Panc1 (cell line): ENCODE measurements at regions not wholly inside any gene's neighbourhood (a gene's known extent, or its start where the extent isn't known, plus 50 kb on each side); places are given as distances from the start of the nearest gene placed in this dataset.

Experiments used
- ATAC-seq: fragments of 200-7000 bp; cut with Tn5 transposase; 2 replicates; pipeline ENCODE4 v1.9.1; 2020; ENCODE audit warnings: mild to moderate bottlenecking, moderate library complexity
- BruUV-seq: library from RNA; stranded (reverse); fragments of 400-500 nt; replicated peaks from 2 replicates; lab custom pipeline; 2021; lab: Mats Ljungman, UMichigan
- CTCF ChIA-PET: fragments of 300-600 bp; sonication (Branson Sonifier 250); formaldehyde crosslinking; loops from one replicate; lab custom pipeline; 2022; ENCODE audit warnings: antibody characterized with exemption; lab: Charles Lee
- POLR2A ChIA-PET: fragments of 300-600 bp; sonication (Branson Sonifier 250); formaldehyde crosslinking; loops from one replicate; lab custom pipeline; 2022; ENCODE audit warnings: antibody characterized with exemption; lab: Charles Lee
- DNase-seq: peaks from one replicate; pipeline ENCODE4 v3.0.0-alpha.2; 2010; ENCODE audit warnings: low read depth, low spot score
- H3K27ac ChIP-seq: 2 replicates; pipeline ENCODE4 v1.5.1; 2011; ENCODE audit warnings: mild to moderate bottlenecking, low read length, inconsistent platforms
- H3K27me3 ChIP-seq: fragments of 200-500 bp; sonication (Bioruptor generic); 2 replicates; pipeline ENCODE4 v1.6.0; 2014; ENCODE audit warnings: low read length, inconsistent platforms; ENCODE audit not compliant: control insufficient read depth, insufficient read depth
- H3K36me3 ChIP-seq: fragments of 200-500 bp; sonication (Bioruptor generic); 2 replicates; pipeline ENCODE4 v1.5.1; 2014; ENCODE audit warnings: inconsistent platforms, mild to moderate bottlenecking, low read length, moderate library complexity; ENCODE audit not compliant: control insufficient read depth, insufficient read depth
- H3K4me1 ChIP-seq: 2 replicates; pipeline ENCODE4 v1.5.1; 2011; ENCODE audit warnings: inconsistent platforms, mild to moderate bottlenecking, low read length, moderate library complexity; ENCODE audit not compliant: control insufficient read depth, insufficient read depth
- H3K4me3 ChIP-seq, 2 experiments: 2 replicates each; pipeline ENCODE4 v1.5.1; 2011 to 2012; ENCODE audit warnings: low read depth in 2 of 2, low read length in 2 of 2, mild to moderate bottlenecking in 2 of 2, inconsistent platforms in 1 of 2, moderate library complexity in 1 of 2
- H3K9me3 ChIP-seq: fragments of 200-500 bp; sonication (Bioruptor generic); 2 replicates; pipeline ENCODE4 v1.5.1; 2014; ENCODE audit warnings: low read depth, mild to moderate bottlenecking, inconsistent platforms, low read length, moderate library complexity; ENCODE audit not compliant: control insufficient read depth, insufficient read depth
- POLR2AphosphoS5 ChIP-seq: IDR thresholded peaks from 2 replicates; pipeline ENCODE4 v1.6.1; 2012; ENCODE audit warnings: mild to moderate bottlenecking, low read depth, low read length, moderate library complexity
- SIN3A ChIP-seq: IDR thresholded peaks from 2 replicates; pipeline ENCODE4 v1.6.1; 2012; ENCODE audit warnings: low read depth, mild to moderate bottlenecking, low read length, moderate library complexity, borderline replicate concordance; ENCODE audit not compliant: insufficient read depth
- TCF7L2 ChIP-seq: IDR thresholded peaks from 2 replicates; pipeline ENCODE4 v1.6.1; 2011; ENCODE audit warnings: mild to moderate bottlenecking, low read depth, low read length, inconsistent platforms
- in situ Hi-C: cut with HindIII; loops from 2 replicates; pipeline ENCODE4 v1.10.0; 2016; ENCODE audit warnings: low sequenced_read_pairs, low pct_unique_long_range_greater_than_20kb
- intact Hi-C: fragments of 100-400 bp; cut with micrococcal nuclease; formaldehyde crosslinking; loops from one replicate; pipeline ENCODE4 v1.10.0; 2022; ENCODE audit not compliant: unreplicated experiment
- TF ChIP-seq, protein P1 (sequence below), 2 experiments: IDR thresholded peaks; 2 replicates each; pipeline ENCODE4 v1.6.1; 2011 to 2012; ENCODE audit warnings: low read depth in 2 of 2, control low read depth in 1 of 2, low read length in 1 of 2, mild to moderate bottlenecking in 1 of 2, moderate library complexity in 1 of 2; ENCODE audit not compliant: insufficient read depth in 1 of 2
- TF ChIP-seq, protein P2 (sequence below): fragments of 450-650 bp; IDR thresholded peaks from 2 replicates; pipeline ENCODE4 v1.5.1; 2017; ENCODE audit warnings: mild to moderate bottlenecking

DNA sequence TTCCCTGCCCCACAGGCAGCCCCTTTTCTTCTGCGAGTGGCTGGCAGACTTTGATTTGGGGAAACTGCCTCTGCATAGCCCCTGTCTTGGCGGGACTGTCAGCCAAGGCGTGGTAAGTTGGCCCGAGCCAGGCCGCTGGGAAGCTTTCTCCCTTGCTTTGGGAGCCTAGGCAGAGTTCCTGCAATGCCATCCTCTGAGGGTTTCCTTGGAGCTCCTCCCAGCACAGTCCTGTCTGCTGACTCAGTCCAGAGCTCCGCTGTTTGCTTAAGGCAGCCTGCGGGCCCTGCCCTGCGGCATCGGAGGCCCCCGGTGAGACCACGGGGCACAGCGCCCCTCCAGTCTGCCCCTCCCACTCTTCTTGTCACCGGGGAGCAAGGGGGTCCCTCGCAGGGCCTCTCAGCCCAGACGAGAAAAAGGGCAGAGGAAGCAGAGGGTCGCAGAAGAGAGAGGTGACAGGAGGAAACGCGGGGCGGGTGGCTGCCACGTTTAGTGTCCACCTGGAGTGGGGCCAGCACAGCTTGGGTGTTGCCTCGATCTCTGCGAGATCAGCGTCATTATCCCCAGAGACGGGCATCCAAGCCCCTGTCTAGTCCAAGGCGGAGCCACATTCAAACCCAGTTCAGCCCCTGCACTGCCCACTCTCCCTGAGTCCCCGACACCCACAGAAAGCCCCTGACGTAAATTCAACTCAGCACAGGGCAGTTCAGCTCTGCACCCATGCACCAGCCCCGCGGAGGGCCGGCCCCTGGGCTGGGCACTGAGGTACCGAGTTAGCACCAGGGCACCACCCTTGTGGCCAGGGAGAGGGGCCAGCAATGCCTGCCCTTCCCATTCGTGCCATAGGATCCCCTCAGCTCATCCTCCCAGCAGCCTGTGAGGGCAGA is 59.0 kb upstream of the CHST15 start:
- in situ Hi-C loops = no loop called here
- intact Hi-C loops = loop anchor here (5.0 kb wide), 1 partner anchor 45 kb away; no protein-coding TSS in a partner anchor

DNA sequence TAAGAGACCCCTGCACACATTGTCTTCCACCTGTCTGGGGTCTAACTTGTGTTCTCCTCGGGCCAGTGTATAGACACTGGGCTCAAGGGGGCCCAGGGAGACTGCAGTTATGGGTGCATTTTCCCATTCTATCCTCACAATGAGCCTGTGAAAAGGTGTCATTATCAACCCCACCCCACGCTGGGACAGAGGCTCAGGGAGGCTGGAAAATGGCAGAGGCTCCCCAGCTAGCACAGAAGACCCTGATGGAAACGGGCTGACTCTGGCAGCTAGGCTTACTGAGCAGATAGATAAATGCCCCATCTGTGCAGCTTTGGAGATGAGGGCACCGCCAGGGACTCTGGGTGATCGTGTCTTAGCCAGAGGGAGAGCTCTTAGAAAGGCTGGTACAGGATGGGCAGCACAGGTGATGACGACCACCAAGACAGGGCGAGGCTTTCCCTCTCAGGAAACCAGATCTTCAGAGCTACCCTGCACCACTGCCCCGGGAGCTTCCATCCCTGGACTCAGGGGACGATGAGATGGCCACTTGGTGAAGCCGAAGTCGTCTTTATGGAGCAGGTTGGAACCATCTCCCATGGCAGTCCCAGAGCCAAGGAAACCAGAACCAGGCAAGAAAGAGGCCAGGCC is 58.2 kb upstream of the CHST15 start:
- peaks cover 46% of the 10 kb centered on the region for H3K4me1 ChIP-seq
- H3K27me3 ChIP-seq = no peaks in the 10 kb centered on the region
- no peaks in the 10 kb centered on the region for H3K36me3 ChIP-seq
- ChIA-PET CTCF (interaction anchor here (1.0 kb wide), 1 partner anchor 68 kb away, joined by 3 read pairs; no protein-coding TSS in a partner anchor), POLR2A (no interaction called here)
- peak overlapping the region in 1 of 2 experiments; percentile 50; a peak in 2 of 4 replicates for H3K4me3 ChIP-seq
- no peak for ATAC-seq
- intact Hi-C loops = loop anchor here (5.0 kb wide), 1 partner anchor 44 kb away; no protein-coding TSS in a partner anchor
- no peak for TF ChIP-seq TCF7L2
- no peak for TF ChIP-seq SIN3A
- TF ChIP-seq, protein P1, sequence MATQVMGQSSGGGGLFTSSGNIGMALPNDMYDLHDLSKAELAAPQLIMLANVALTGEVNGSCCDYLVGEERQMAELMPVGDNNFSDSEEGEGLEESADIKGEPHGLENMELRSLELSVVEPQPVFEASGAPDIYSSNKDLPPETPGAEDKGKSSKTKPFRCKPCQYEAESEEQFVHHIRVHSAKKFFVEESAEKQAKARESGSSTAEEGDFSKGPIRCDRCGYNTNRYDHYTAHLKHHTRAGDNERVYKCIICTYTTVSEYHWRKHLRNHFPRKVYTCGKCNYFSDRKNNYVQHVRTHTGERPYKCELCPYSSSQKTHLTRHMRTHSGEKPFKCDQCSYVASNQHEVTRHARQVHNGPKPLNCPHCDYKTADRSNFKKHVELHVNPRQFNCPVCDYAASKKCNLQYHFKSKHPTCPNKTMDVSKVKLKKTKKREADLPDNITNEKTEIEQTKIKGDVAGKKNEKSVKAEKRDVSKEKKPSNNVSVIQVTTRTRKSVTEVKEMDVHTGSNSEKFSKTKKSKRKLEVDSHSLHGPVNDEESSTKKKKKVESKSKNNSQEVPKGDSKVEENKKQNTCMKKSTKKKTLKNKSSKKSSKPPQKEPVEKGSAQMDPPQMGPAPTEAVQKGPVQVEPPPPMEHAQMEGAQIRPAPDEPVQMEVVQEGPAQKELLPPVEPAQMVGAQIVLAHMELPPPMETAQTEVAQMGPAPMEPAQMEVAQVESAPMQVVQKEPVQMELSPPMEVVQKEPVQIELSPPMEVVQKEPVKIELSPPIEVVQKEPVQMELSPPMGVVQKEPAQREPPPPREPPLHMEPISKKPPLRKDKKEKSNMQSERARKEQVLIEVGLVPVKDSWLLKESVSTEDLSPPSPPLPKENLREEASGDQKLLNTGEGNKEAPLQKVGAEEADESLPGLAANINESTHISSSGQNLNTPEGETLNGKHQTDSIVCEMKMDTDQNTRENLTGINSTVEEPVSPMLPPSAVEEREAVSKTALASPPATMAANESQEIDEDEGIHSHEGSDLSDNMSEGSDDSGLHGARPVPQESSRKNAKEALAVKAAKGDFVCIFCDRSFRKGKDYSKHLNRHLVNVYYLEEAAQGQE (IDR thresholded peaks at IDR 0.05; ENCODE audit: insufficient read depth in 1 of 2, low read depth in 2 of 2, low read length in 1 of 2) = no peak
- TF ChIP-seq, protein P2, sequence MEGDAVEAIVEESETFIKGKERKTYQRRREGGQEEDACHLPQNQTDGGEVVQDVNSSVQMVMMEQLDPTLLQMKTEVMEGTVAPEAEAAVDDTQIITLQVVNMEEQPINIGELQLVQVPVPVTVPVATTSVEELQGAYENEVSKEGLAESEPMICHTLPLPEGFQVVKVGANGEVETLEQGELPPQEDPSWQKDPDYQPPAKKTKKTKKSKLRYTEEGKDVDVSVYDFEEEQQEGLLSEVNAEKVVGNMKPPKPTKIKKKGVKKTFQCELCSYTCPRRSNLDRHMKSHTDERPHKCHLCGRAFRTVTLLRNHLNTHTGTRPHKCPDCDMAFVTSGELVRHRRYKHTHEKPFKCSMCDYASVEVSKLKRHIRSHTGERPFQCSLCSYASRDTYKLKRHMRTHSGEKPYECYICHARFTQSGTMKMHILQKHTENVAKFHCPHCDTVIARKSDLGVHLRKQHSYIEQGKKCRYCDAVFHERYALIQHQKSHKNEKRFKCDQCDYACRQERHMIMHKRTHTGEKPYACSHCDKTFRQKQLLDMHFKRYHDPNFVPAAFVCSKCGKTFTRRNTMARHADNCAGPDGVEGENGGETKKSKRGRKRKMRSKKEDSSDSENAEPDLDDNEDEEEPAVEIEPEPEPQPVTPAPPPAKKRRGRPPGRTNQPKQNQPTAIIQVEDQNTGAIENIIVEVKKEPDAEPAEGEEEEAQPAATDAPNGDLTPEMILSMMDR = no peak
- TF ChIP-seq POLR2AphosphoS5 = no peak
- H3K9me3 ChIP-seq = no peaks in the 10 kb centered on the region
- no TSS peak for BruUV-seq
- peak overlapping the region; percentile 78 for H3K27ac ChIP-seq
- no peak for DNase-seq
- in situ Hi-C loops = no loop called here

More for the DNA sequence above, 59.0 kb upstream of the CHST15 start:
- no peaks in the 10 kb centered on the region for H3K27me3 ChIP-seq
- no peaks in the 10 kb centered on the region for H3K36me3 ChIP-seq
- peaks cover 54% of the 10 kb centered on the region for H3K4me1 ChIP-seq
- no peak for TF ChIP-seq TCF7L2
- 0 out of 2 replicates have a peak, but pooled peaks have one; percentile 38 for TF ChIP-seq POLR2AphosphoS5
- H3K9me3 ChIP-seq = no peaks in the 10 kb centered on the region
- peak overlapping the region; percentile 78 for H3K27ac ChIP-seq
- ChIA-PET CTCF (interaction anchor here (0.9 to 1.0 kb wide), 2 partner anchors 69 to 158 kb away, joined by 3 read pairs; no protein-coding TSS in a partner anchor), POLR2A (no interaction called here)
- ATAC-seq = peak; percentile 84
- DNase-seq = peak; percentile 73
- no TSS peak for BruUV-seq
- H3K4me3 ChIP-seq = peak overlapping the region; percentile 10 to 50; a peak in 3 of 4 replicates
